H1 (cell line): ENCODE measurements at regions not wholly inside any gene's neighbourhood (a gene's known extent, or its start where the extent isn't known, plus 50 kb on each side); places are given as distances from the start of the nearest gene placed in this dataset.

Experiments
- EZH2 ChIP-seq: fragments of 200-600 bp; sonication (generic); IDR thresholded peaks from 2 replicates; pipeline ENCODE4 v1.7.1; 2012; ENCODE audit warnings: low read depth, mild to moderate bottlenecking, moderate library complexity, low read length, inconsistent platforms; ENCODE audit not compliant: severe bottlenecking
- KDM5A ChIP-seq: fragments of 200-600 bp; IDR thresholded peaks from 2 replicates; pipeline ENCODE4 v1.7.1; 2012; ENCODE audit warnings: mild to moderate bottlenecking, low read length, inconsistent platforms, mixed read lengths
- SIN3A ChIP-seq, 2 experiments: IDR thresholded peaks in 1 of 2; conservative IDR thresholded peaks in 1 of 2; 2 replicates each; pipeline ENCODE4 v1.6.1; 2011 to 2012; ENCODE audit warnings: low read length in 2 of 2, improper control_type of control experiment in 1 of 2, low read depth in 1 of 2, mild to moderate bottlenecking in 1 of 2

- TF ChIP-seq SIN3A (conservative IDR thresholded peaks at IDR 0.05 in 1 of 2, IDR thresholded peaks at IDR 0.05 in 1 of 2; ENCODE audit: low read depth in 1 of 2, low read length in 2 of 2) (no peak), EZH2 (no peak), KDM5A (no peak)
These were observed 110.4 kb upstream of the EXOC2 start for GRCh38 chr6:803191-803977.
